ENCODE measurements at regions not wholly inside any gene's neighbourhood (a gene's known extent, or its start where the extent isn't known, plus 50 kb on each side); places are given as distances from the start of the nearest gene placed in this dataset.

DNA sequence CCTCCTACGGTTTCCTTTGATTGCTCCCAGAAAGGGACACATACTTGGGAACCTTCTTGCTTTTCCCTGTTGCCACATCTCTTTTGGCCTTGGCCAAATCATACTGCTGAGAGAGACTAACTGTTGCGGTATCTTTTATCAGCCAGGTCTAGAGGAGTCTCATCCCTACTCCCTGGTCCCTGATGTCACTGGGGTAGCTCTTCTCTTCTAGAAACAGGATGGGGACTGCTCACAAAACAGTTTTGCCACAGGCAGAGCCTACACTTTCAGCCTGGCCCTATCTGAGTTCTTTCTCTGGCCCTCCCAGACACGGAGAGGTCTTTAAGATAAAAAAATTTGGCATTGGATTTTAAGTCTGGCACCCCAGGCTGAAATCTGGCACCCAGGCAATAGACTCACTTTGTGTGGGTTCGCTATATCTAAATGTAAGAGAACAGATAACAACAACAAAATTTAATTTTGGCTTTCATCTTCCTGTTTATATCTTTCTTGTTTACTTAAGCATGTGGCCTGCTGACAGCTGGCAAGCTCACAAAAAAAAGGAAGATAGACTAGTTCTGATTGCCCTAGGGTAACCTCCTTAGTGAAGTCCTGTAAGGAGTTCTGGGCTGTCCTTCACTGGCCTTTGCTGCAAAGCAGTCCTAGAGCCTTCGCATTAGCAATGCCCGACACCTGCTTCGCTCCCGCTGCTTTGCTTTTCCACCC, 228.3 kb upstream of the NPVF start:
- H3K27me3 ChIP-seq (ENCODE audit: insufficient read depth, poor library complexity, severe bottlenecking) = peaks cover 2% of the 10 kb centered on the region
- DNase-seq (ENCODE audit: low read depth in 1 of 2, low spot score in 1 of 2) = no peak
- no peak overlapping the region for H3K4me3 ChIP-seq (replicated peaks; ENCODE audit: insufficient read depth, low read length)
- no peak overlapping the region for H3K27ac ChIP-seq (replicated peaks)
- no peak for TF ChIP-seq SPI1 (IDR thresholded peaks at IDR 0.05; ENCODE audit: borderline replicate concordance, low read depth)

DNA sequence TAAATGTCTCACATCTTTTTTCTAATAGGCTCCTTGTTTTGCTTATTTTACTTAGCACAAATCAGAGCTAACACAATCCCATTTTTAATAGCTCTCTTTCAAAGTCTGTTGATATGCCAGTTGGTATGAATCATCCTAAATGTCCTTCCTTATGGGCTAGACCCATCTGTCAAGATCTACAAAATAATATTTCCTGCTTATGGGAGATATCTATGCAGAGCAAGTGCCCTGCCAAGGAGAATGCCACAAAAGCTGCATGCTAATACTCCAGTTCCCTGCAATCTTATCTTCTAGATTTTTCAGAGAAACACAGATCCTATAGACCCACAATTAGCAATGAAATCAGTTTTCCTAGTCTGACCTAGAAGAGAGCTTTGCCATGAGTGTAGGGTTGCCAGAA, 230.8 kb upstream of the NPVF start:
- no peaks in the 10 kb centered on the region for H3K27me3 ChIP-seq (ENCODE audit: insufficient read depth, poor library complexity, severe bottlenecking)
- TF ChIP-seq, protein P1, sequence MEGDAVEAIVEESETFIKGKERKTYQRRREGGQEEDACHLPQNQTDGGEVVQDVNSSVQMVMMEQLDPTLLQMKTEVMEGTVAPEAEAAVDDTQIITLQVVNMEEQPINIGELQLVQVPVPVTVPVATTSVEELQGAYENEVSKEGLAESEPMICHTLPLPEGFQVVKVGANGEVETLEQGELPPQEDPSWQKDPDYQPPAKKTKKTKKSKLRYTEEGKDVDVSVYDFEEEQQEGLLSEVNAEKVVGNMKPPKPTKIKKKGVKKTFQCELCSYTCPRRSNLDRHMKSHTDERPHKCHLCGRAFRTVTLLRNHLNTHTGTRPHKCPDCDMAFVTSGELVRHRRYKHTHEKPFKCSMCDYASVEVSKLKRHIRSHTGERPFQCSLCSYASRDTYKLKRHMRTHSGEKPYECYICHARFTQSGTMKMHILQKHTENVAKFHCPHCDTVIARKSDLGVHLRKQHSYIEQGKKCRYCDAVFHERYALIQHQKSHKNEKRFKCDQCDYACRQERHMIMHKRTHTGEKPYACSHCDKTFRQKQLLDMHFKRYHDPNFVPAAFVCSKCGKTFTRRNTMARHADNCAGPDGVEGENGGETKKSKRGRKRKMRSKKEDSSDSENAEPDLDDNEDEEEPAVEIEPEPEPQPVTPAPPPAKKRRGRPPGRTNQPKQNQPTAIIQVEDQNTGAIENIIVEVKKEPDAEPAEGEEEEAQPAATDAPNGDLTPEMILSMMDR (IDR thresholded peaks at IDR 0.05; ENCODE audit: insufficient read depth, low read length) = no peak
- no peak for TF ChIP-seq GABPA (IDR thresholded peaks at IDR 0.05; ENCODE audit: low read depth)
- TF ChIP-seq POLR2AphosphoS5 (IDR thresholded peaks at IDR 0.05; ENCODE audit: low read depth) = no peak

DNA sequence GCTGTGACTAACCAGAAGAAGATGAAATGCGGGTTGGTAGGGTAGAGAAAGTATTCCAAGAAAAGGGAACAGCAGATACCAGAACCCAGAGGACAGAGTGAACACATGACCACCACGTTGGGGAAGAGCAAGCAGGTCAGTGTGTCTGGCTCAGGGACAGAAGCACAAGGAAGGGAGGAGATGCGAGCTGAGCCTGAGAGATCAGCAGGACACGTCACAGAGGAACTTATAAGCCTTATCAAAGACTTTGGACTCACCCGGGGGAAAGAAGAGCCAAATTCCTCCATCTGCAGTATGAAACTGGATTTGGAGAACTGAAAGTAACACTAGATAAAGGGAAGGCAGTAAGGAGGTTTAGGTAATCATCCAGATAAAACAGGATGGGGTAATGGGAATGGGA, 232.1 kb upstream of the NPVF start:
- no peak overlapping the region for H3K4me3 ChIP-seq (replicated peaks; ENCODE audit: insufficient read depth, low read length)
- H3K27me3 ChIP-seq (ENCODE audit: insufficient read depth, poor library complexity, severe bottlenecking) = no peaks in the 10 kb centered on the region
- TF ChIP-seq POLR2AphosphoS5 (IDR thresholded peaks at IDR 0.05; ENCODE audit: low read depth) (no peak), GABPA (IDR thresholded peaks at IDR 0.05; ENCODE audit: low read depth) (no peak), SPI1 (IDR thresholded peaks at IDR 0.05; ENCODE audit: borderline replicate concordance, low read depth) (no peak)
- TF ChIP-seq, protein P1 (IDR thresholded peaks at IDR 0.05; ENCODE audit: insufficient read depth, low read length) = no peak
- TF ChIP-seq, protein P2, sequence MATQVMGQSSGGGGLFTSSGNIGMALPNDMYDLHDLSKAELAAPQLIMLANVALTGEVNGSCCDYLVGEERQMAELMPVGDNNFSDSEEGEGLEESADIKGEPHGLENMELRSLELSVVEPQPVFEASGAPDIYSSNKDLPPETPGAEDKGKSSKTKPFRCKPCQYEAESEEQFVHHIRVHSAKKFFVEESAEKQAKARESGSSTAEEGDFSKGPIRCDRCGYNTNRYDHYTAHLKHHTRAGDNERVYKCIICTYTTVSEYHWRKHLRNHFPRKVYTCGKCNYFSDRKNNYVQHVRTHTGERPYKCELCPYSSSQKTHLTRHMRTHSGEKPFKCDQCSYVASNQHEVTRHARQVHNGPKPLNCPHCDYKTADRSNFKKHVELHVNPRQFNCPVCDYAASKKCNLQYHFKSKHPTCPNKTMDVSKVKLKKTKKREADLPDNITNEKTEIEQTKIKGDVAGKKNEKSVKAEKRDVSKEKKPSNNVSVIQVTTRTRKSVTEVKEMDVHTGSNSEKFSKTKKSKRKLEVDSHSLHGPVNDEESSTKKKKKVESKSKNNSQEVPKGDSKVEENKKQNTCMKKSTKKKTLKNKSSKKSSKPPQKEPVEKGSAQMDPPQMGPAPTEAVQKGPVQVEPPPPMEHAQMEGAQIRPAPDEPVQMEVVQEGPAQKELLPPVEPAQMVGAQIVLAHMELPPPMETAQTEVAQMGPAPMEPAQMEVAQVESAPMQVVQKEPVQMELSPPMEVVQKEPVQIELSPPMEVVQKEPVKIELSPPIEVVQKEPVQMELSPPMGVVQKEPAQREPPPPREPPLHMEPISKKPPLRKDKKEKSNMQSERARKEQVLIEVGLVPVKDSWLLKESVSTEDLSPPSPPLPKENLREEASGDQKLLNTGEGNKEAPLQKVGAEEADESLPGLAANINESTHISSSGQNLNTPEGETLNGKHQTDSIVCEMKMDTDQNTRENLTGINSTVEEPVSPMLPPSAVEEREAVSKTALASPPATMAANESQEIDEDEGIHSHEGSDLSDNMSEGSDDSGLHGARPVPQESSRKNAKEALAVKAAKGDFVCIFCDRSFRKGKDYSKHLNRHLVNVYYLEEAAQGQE (IDR thresholded peaks at IDR 0.05; ENCODE audit: insufficient replicate concordance, low read depth) = no peak
- H3K27ac ChIP-seq (replicated peaks) = no peak overlapping the region
- DNase-seq (ENCODE audit: low read depth in 1 of 2, low spot score in 1 of 2) = no peak

More for the DNA sequence above, 230.8 kb upstream of the NPVF start:
- no peak overlapping the region for H3K4me3 ChIP-seq (replicated peaks; ENCODE audit: insufficient read depth, low read length)
- H3K27ac ChIP-seq (replicated peaks) = no peak overlapping the region
- DNase-seq (ENCODE audit: low read depth in 1 of 2, low spot score in 1 of 2) = no peak

DNA sequence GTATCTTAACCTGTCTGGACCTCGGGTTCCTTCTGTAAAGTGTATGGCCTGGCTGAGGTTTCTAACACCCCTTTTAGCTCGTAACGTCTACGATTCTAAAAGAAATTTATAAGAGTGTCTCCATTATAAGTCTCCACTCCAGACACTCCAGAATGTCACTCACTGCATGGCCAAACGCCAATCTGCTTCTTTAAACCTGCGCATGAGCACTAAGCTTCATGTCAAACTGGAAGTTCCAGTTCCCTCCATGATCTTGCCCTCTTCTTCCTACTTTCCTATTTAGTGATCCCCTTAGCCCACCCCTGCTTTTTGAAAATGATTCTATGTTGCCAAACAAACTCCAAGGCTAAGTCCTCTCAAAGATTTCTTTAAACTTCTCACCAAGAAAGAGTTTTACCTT, 241.4 kb upstream of the NPVF start:
- DNase-seq (ENCODE audit: low read depth in 1 of 2, low spot score in 1 of 2) = no peak
- no peak overlapping the region for H3K27ac ChIP-seq (replicated peaks)
- H3K4me3 ChIP-seq (replicated peaks; ENCODE audit: insufficient read depth, low read length) = no peak overlapping the region
- TF ChIP-seq, protein P2 (IDR thresholded peaks at IDR 0.05; ENCODE audit: insufficient replicate concordance, low read depth) = no peak
- TF ChIP-seq GABPA (IDR thresholded peaks at IDR 0.05; ENCODE audit: low read depth) = no peak
- no peak for TF ChIP-seq SPI1 (IDR thresholded peaks at IDR 0.05; ENCODE audit: borderline replicate concordance, low read depth)
- no peak for TF ChIP-seq POLR2AphosphoS5 (IDR thresholded peaks at IDR 0.05; ENCODE audit: low read depth)
- TF ChIP-seq, protein P1 (IDR thresholded peaks at IDR 0.05; ENCODE audit: insufficient read depth, low read length) = no peak
- H3K27me3 ChIP-seq (ENCODE audit: insufficient read depth, poor library complexity, severe bottlenecking) = no peaks in the 10 kb centered on the region

Measured in HL-60 (cell line).